GM10266 (cell line): ENCODE measurements at regions not wholly inside any gene's neighbourhood (a gene's known extent, or its start where the extent isn't known, plus 50 kb on each side); places are given as distances from the start of the nearest gene placed in this dataset.

Source experiments
- DNase-seq: peaks from one replicate; pipeline ENCODE4 v3.0.0; 2012; ENCODE audit errors: extremely low spot score
- TF ChIP-seq, protein P1 (sequence below): IDR thresholded peaks from 2 replicates; pipeline ENCODE4 v1.5.1; 2012; ENCODE audit warnings: mild to moderate bottlenecking, low read depth; ENCODE audit not compliant: control insufficient read depth, insufficient read depth; ENCODE audit errors: missing control alignments

- DNase-seq = no peak
- TF ChIP-seq, protein P1, sequence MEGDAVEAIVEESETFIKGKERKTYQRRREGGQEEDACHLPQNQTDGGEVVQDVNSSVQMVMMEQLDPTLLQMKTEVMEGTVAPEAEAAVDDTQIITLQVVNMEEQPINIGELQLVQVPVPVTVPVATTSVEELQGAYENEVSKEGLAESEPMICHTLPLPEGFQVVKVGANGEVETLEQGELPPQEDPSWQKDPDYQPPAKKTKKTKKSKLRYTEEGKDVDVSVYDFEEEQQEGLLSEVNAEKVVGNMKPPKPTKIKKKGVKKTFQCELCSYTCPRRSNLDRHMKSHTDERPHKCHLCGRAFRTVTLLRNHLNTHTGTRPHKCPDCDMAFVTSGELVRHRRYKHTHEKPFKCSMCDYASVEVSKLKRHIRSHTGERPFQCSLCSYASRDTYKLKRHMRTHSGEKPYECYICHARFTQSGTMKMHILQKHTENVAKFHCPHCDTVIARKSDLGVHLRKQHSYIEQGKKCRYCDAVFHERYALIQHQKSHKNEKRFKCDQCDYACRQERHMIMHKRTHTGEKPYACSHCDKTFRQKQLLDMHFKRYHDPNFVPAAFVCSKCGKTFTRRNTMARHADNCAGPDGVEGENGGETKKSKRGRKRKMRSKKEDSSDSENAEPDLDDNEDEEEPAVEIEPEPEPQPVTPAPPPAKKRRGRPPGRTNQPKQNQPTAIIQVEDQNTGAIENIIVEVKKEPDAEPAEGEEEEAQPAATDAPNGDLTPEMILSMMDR = no peak
Measured at GRCh38 chr15:29569533-29570092, 252.7 kb downstream of the TJP1 start.

DNA sequence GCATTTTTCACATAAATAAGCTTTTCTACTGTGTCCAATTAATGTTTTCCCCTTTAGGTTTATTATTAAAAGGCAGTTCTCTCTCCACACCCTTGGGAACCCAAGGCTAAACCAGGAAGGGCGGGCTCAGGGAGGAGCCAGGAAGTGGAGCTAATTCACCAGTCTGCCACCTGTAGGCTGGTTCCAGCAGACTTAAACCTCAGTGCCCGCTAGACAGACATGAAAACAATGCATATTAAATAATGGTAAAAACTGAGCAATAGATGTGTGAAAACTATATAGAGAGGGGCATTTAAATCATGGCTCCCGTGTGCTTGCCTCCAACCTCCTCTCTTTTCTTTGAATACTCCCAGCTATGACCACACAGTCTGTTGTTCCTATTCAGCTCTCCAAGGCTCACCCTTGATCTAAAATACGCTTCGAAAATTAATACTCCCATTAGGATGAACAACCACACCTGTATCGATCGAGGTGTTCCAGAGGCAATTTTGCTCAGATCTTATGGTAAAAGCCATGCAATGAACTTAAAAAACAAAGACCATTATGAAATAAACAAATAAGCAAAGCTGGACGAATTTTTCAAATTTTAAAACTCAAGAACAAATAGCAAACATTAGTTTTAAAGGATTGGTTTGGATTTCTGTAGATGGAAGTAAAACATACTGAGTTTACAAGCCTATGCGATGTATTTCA, 253.3 kb downstream of the TJP1 start:
- DNase-seq = no peak
- TF ChIP-seq, protein P1 = no peak

DNA sequence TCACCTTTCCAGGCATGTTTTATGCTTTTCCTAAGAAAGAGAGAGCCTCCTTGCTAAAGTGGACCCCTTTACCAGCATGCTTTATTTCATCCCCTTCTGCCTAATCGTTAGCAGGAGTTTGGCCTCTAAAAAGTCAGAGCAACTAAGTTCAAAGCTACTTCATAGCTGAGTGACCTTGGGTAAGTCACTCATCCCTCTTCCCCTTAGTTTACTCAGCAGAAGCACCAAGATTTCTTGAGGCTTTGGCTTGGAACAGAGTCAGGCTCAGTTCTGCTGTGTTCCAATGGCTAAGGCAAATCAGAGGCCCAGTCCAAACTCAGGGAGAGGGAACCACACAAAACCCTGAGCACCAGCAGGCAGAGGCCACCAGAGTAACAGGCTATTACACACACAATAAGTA, 254.9 kb downstream of the TJP1 start:
- TF ChIP-seq, protein P1 = no peak
- DNase-seq = no peak

DNA sequence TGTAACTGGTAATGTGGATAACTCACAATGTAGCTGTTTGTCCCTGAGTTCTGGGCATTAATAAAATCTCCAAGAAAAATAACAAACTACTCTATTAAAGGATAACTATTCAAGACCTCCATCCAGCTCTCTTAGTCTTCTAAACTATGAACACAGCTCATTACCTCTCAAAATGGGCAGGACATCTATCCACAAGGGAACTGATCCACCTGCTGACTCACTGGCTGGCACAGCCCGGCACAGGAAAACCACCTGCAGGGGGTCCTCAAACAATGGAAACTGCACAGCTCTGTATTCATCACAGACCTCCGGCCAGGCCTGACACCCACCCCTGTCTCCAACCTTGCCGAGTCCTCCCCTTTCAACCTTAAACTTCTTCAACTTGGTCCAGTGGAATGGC, 255.4 kb downstream of the TJP1 start:
- TF ChIP-seq, protein P1 = no peak
- DNase-seq = no peak

- DNase-seq = no peak
- TF ChIP-seq, protein P1 = no peak
Measured at GRCh38 chr15:29563112-29563511, 259.2 kb downstream of the TJP1 start.

DNA sequence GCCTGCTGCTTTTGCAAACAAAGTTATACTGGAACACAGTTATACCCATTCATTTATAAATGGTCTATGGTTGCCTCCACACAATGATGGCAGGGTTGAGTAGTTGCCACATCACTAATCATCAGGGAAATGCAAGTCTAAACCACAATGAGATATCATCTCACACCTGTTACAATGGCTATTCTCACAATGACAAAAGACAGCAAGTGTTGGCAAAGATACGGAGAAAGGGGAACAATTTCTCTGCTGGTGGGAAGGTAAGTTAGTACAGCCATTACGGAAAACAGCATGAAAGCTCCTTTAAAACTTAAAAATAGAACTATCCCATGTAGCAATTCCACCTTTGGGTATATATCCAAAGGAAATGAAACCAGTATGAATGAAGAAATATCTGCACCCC, 261.4 kb downstream of the TJP1 start:
- DNase-seq = no peak
- TF ChIP-seq, protein P1 = no peak

- TF ChIP-seq, protein P1 = no peak
Measured at GRCh38 chr15:29558261-29558660, 264.0 kb downstream of the TJP1 start.

More at GRCh38 chr15:29558261-29558660, 264.0 kb downstream of the TJP1 start:
- DNase-seq = no peak
